ENCODE measurements at regions not wholly inside any gene's neighbourhood (a gene's known extent, or its start where the extent isn't known, plus 50 kb on each side); places are given as distances from the start of the nearest gene placed in this dataset.

- H3K4me3 ChIP-seq = peak overlapping the region; percentile 10
- H3K4me1 ChIP-seq = peaks cover 22% of the 10 kb centered on the region
- WGBS, 3 donors = 8 to 13% (median 12%) methylated on average over 6 of the region's 6 CpGs
- intact Hi-C loops (cut with DNase I) = no loop called here
- no peak for TF ChIP-seq CTCF (IDR thresholded peaks at IDR 0.05)
- ATAC-seq (peak; percentile 95 to 99 (median 98)), DNase-seq (peak; percentile 75 to 87)
- H3K9me3 ChIP-seq = no peaks in the 10 kb centered on the region
- peak overlapping the region; percentile 85 for H3K27ac ChIP-seq
- no peaks in the 10 kb centered on the region for H3K36me3 ChIP-seq (ENCODE audit: insufficient read depth in 1 of 2, low read depth in 1 of 2)
- no peaks in the 10 kb centered on the region for H3K27me3 ChIP-seq (ENCODE audit: insufficient read depth in 3 of 3, low read length in 2 of 3)
Observed at GRCh38 chr9:119802621-119803020, 433.4 kb upstream of the BRINP1 start.

- Histone ChIP-seq H3K27ac (peak overlapping the region; percentile 85), H3K4me3 (peak overlapping the region; percentile 10), H3K27me3 (ENCODE audit: insufficient read depth in 3 of 3, low read length in 2 of 3) (no peaks in the 10 kb centered on the region), H3K36me3 (ENCODE audit: insufficient read depth in 1 of 2, low read depth in 1 of 2) (no peaks in the 10 kb centered on the region), H3K4me1 (peaks cover 22% of the 10 kb centered on the region), H3K9me3 (no peaks in the 10 kb centered on the region)
- no peak for TF ChIP-seq CTCF (IDR thresholded peaks at IDR 0.05)
- ATAC-seq (peak; percentile 38 to 69 (median 49)), DNase-seq (no peak)
- 26 to 30% (median 27%) methylated on average over 3 of the region's 3 CpGs for WGBS, 3 donors
- intact Hi-C loops (cut with DNase I) = no loop called here
Observed at GRCh38 chr9:119802133-119802532, 432.9 kb upstream of the BRINP1 start.

- H3K4me3 ChIP-seq = no peak overlapping the region
- peak; percentile 53 to 80 (median 71) for ATAC-seq
- no peak for TF ChIP-seq CTCF (IDR thresholded peaks at IDR 0.05)
Observed at GRCh38 chr9:119801311-119801710, 432.1 kb upstream of the BRINP1 start.

GRCh38 chr9:119795395-119795794, 426.2 kb upstream of the BRINP1 start:
- Histone ChIP-seq H3K4me1 (no peaks in the 10 kb centered on the region), H3K9me3 (no peaks in the 10 kb centered on the region), H3K36me3 (ENCODE audit: insufficient read depth in 1 of 2, low read depth in 1 of 2) (no peaks in the 10 kb centered on the region), H3K4me3 (no peak overlapping the region), H3K27me3 (ENCODE audit: insufficient read depth in 3 of 3, low read length in 2 of 3) (peaks cover 0 to under 1% (median 0%) of the 10 kb centered on the region in 3 donors), H3K27ac (no peak overlapping the region)
- no peak for ATAC-seq
- TF ChIP-seq CTCF (IDR thresholded peaks at IDR 0.05) = no peak
- intact Hi-C loops (cut with DNase I) = no loop called here
- 85 to 90% (median 85%) methylated on average over 3 of the region's 3 CpGs for WGBS, 3 donors
- no peak for DNase-seq

More at GRCh38 chr9:119801311-119801710, 432.1 kb upstream of the BRINP1 start:
- peaks cover 22% of the 10 kb centered on the region for H3K4me1 ChIP-seq
- H3K27ac ChIP-seq = peak overlapping the region; percentile 85
- no peaks in the 10 kb centered on the region for H3K27me3 ChIP-seq (ENCODE audit: insufficient read depth in 3 of 3, low read length in 2 of 3)
- H3K36me3 ChIP-seq (ENCODE audit: insufficient read depth in 1 of 2, low read depth in 1 of 2) = no peaks in the 10 kb centered on the region
- 51 to 76% (median 57%) methylated on average over 4 of the region's 4 CpGs for WGBS, 3 donors
- intact Hi-C loops (cut with DNase I) = no loop called here
- H3K9me3 ChIP-seq = no peaks in the 10 kb centered on the region
- no peak for DNase-seq

GRCh38 chr9:119794836-119795235, 425.6 kb upstream of the BRINP1 start:
- ATAC-seq = no peak
- H3K4me3 ChIP-seq = no peak overlapping the region
- intact Hi-C loops (cut with DNase I) = no loop called here
- DNase-seq = no peak
- H3K36me3 ChIP-seq (ENCODE audit: insufficient read depth in 1 of 2, low read depth in 1 of 2) = no peaks in the 10 kb centered on the region
- H3K4me1 ChIP-seq = no peaks in the 10 kb centered on the region
- peaks cover 0 to 3% (median 0%) of the 10 kb centered on the region in 3 donors for H3K27me3 ChIP-seq (ENCODE audit: insufficient read depth in 3 of 3, low read length in 2 of 3)
- WGBS, 3 donors = 66 to 72% (median 71%) methylated on average over 6 of the region's 6 CpGs
- TF ChIP-seq CTCF (IDR thresholded peaks at IDR 0.05) = no peak
- H3K27ac ChIP-seq = no peak overlapping the region
- H3K9me3 ChIP-seq = no peaks in the 10 kb centered on the region

Measured in psoas muscle (tissue), 7 donors.